SK-N-SH (cell line): ENCODE measurements at regions not wholly inside any gene's neighbourhood (a gene's known extent, or its start where the extent isn't known, plus 50 kb on each side); places are given as distances from the start of the nearest gene placed in this dataset.
A peak's percentile ranks its signal among the peaks of the same experiment; 100 is the strongest.

Experiments used
- CTCF ChIA-PET: fragments of 300-600, 350-600 bp; formaldehyde crosslinking; extraction: SDS; loops from one replicate; lab custom pipeline; 2021; lab: Yijun Ruan, JAX
- POLR2A ChIA-PET: fragments of 350-600 bp; sonication (Branson Sonifier 250); formaldehyde crosslinking; extraction: SDS; loops from one replicate; lab custom pipeline; 2020; ENCODE audit warnings: antibody characterized with exemption, inconsistent platforms; lab: Yijun Ruan, JAX
- DNase-seq: peaks from one replicate; pipeline ENCODE4 v3.0.0; 2012
- H2AFZ ChIP-seq: fragments of 200-600 bp; sonication (generic); 2 replicates; pipeline ENCODE4 v1.8.1; 2016; ENCODE audit warnings: antibody characterized with exemption, mild to moderate bottlenecking, low read depth
- H3F3A ChIP-seq: fragments of 200-600 bp; sonication (generic); replicated peaks from 2 replicates; pipeline ENCODE3; 2016; ENCODE audit warnings: antibody characterized with exemption, mild to moderate bottlenecking; ENCODE audit not compliant: insufficient read depth
- H3K27ac ChIP-seq, 2 experiments: fragments of 200-500 bp in 1 of 2; fragments of 200-600 bp in 1 of 2; sonication (Bioruptor generic) in 1 of 2; sonication (generic), shearing (Covaris generic) in 1 of 2; 2 replicates each; pipeline versions ENCODE4 v1.5.1 to v1.6.1; 2014 to 2016; ENCODE audit warnings: low read depth in 2 of 2, inconsistent platforms in 1 of 2, low read length in 1 of 2, mild to moderate bottlenecking in 1 of 2, mixed read lengths in 1 of 2
- H3K27me3 ChIP-seq: fragments of 200-600 bp; sonication (generic), shearing (Covaris generic); 2 replicates; pipeline ENCODE4 v1.6.1; 2016; ENCODE audit warnings: mixed run types; ENCODE audit not compliant: insufficient read depth
- H3K36me3 ChIP-seq, 2 experiments: fragments of 200-500 bp in 1 of 2; fragments of 200-600 bp in 1 of 2; sonication (Bioruptor generic) in 1 of 2; sonication (generic) in 1 of 2; replicated peaks in 1 of 2; 2 replicates each; pipeline versions ENCODE3 to v1.5.1; 2014 to 2016; ENCODE audit warnings: low read length in 1 of 2, mild to moderate bottlenecking in 1 of 2; ENCODE audit not compliant: insufficient read depth in 2 of 2, control insufficient read depth in 1 of 2
- H3K4me1 ChIP-seq, 2 experiments: fragments of 200-500 bp in 1 of 2; fragments of 200-600 bp in 1 of 2; sonication (Bioruptor generic) in 1 of 2; sonication (generic), shearing (Covaris generic) in 1 of 2; 2 replicates each; pipeline versions ENCODE4 v1.5.1 to v1.6.1; 2014 to 2016; ENCODE audit warnings: low read depth in 1 of 2, low read length in 1 of 2, mixed run types in 1 of 2; ENCODE audit not compliant: insufficient read depth in 2 of 2, control insufficient read depth in 1 of 2
- H3K4me2 ChIP-seq: fragments of 200-600 bp; sonication (generic), shearing (Covaris generic); 2 replicates; pipeline ENCODE4 v1.6.1; 2017; ENCODE audit warnings: mixed run types
- H3K4me3 ChIP-seq, 2 experiments: fragments of 200-500 bp in 1 of 2; fragments of 200-600 bp in 1 of 2; sonication (Bioruptor generic) in 1 of 2; sonication (generic), shearing (Covaris generic) in 1 of 2; 2 replicates each; pipeline versions ENCODE4 v1.5.1 to v1.8.1; 2014 to 2016; ENCODE audit warnings: low read depth in 2 of 2, inconsistent platforms in 1 of 2, low read length in 1 of 2, mild to moderate bottlenecking in 1 of 2, mixed read lengths in 1 of 2, moderate library complexity in 1 of 2
- H3K79me2 ChIP-seq: fragments of 200-600 bp; sonication (generic); 2 replicates; pipeline ENCODE4 v1.8.1; 2017; ENCODE audit warnings: mild to moderate bottlenecking; ENCODE audit not compliant: insufficient read depth
- H3K9ac ChIP-seq: fragments of 200-600 bp; sonication (generic); 2 replicates; pipeline ENCODE4 v1.6.1; 2017; ENCODE audit warnings: mixed run types
- H3K9me2 ChIP-seq: fragments of 200-600 bp; sonication (generic); 2 replicates; pipeline ENCODE4 v1.6.1; 2017; ENCODE audit warnings: mixed run types
- H3K9me3 ChIP-seq: fragments of 200-600 bp; sonication (generic); 2 replicates; pipeline ENCODE4 v1.6.1; 2017; ENCODE audit warnings: mixed run types, mild to moderate bottlenecking, moderate library complexity
- H4K20me1 ChIP-seq: fragments of 200-600 bp; sonication (generic); 2 replicates; pipeline ENCODE4 v1.6.1; 2017; ENCODE audit warnings: mild to moderate bottlenecking, mixed run types; ENCODE audit not compliant: insufficient read depth
- ELF1 ChIP-seq: IDR thresholded peaks from 2 replicates; pipeline ENCODE4 v1.4.0; 2012
- EP300 ChIP-seq, 2 experiments: IDR thresholded peaks; 2 replicates each; pipeline versions ENCODE4 v1.4.0 to v1.6.1; 2012; ENCODE audit warnings: borderline replicate concordance in 1 of 2, low read depth in 1 of 2, low read length in 1 of 2
- EZH2phosphoT487 ChIP-seq: fragments of 200-600 bp; sonication (generic); IDR thresholded peaks from 2 replicates; pipeline ENCODE4 v1.6.1; 2017; ENCODE audit warnings: low read depth, mixed run types, mild to moderate bottlenecking, antibody characterized with exemption, moderate library complexity, borderline replicate concordance
- FOSL2 ChIP-seq: IDR thresholded peaks from 2 replicates; pipeline ENCODE4 v1.4.0; 2012; ENCODE audit warnings: low read depth, mild to moderate bottlenecking, moderate library complexity, borderline replicate concordance
- FOXJ3 ChIP-seq: sonication (generic); formaldehyde crosslinking; IDR thresholded peaks from 2 replicates; pipeline ENCODE4 v1.5.1; 2020; ENCODE audit warnings: mild to moderate bottlenecking, missing genetic modification reagents
- GABPA ChIP-seq: IDR thresholded peaks from 2 replicates; pipeline ENCODE4 v1.4.0; 2012; ENCODE audit warnings: low read depth, mild to moderate bottlenecking
- GATA2 ChIP-seq: sonication (generic); formaldehyde crosslinking; IDR thresholded peaks from 2 replicates; pipeline ENCODE4 v1.5.0; 2020; ENCODE audit warnings: mild to moderate bottlenecking, missing genetic modification reagents
- JUND ChIP-seq: IDR thresholded peaks from 2 replicates; pipeline ENCODE4 v1.4.0; 2012
- MEF2A ChIP-seq: IDR thresholded peaks from 2 replicates; pipeline ENCODE4 v1.4.0; 2012; ENCODE audit warnings: low read depth, borderline replicate concordance
- MXI1 ChIP-seq: IDR thresholded peaks from 2 replicates; pipeline ENCODE4 v1.6.1; 2012; ENCODE audit warnings: mild to moderate bottlenecking, low read depth, low read length, improper control_type of control experiment
- NRF1 ChIP-seq: IDR thresholded peaks from 2 replicates; pipeline ENCODE4 v1.6.1; 2012; ENCODE audit warnings: low read depth, mild to moderate bottlenecking, low read length
- RAD21 ChIP-seq: IDR thresholded peaks from 2 replicates; pipeline ENCODE4 v1.6.1; 2012; ENCODE audit warnings: mild to moderate bottlenecking, low read length
- RFX5 ChIP-seq: IDR thresholded peaks from 2 replicates; pipeline ENCODE4 v1.6.1; 2012; ENCODE audit warnings: mild to moderate bottlenecking, improper control_type of control experiment, low read length
- RXRA ChIP-seq: IDR thresholded peaks from 2 replicates; pipeline ENCODE4 v1.4.0; 2012; ENCODE audit warnings: low read depth, mild to moderate bottlenecking, borderline replicate concordance
- SMC3 ChIP-seq: IDR thresholded peaks from 2 replicates; pipeline ENCODE4 v1.6.1; 2012; ENCODE audit warnings: low read depth, low read length, improper control_type of control experiment
- TCF12 ChIP-seq: IDR thresholded peaks from 2 replicates; pipeline ENCODE4 v1.4.0; 2012
- TEAD4 ChIP-seq: IDR thresholded peaks from 2 replicates; pipeline ENCODE4 v1.4.0; 2012; ENCODE audit warnings: mild to moderate bottlenecking, borderline replicate concordance; ENCODE audit not compliant: insufficient read depth
- YY1 ChIP-seq: IDR thresholded peaks from 2 replicates; pipeline ENCODE4 v1.4.0; 2012; ENCODE audit warnings: low read depth, mild to moderate bottlenecking
- WGBS: methylation state at CpG from one replicate; pipeline ENCODE4 v1.1.6; 2017; ENCODE audit warnings: low lambda C conversion rate; 5-methylcytosine and 5-hydroxymethylcytosine counted together
- TF ChIP-seq, protein P1 (sequence below): fragments of 200-600 bp; sonication (generic); IDR thresholded peaks from 2 replicates; pipeline ENCODE4 v1.6.1; 2017; ENCODE audit warnings: antibody characterized with exemption, mild to moderate bottlenecking, moderate library complexity
- TF ChIP-seq, protein P2 (sequence below): IDR thresholded peaks from 2 replicates; pipeline ENCODE4 v1.4.0; 2012; ENCODE audit warnings: low read depth
- TF ChIP-seq, protein P3 (sequence below): IDR thresholded peaks from 2 replicates; pipeline ENCODE4 v1.4.0; 2012; ENCODE audit warnings: low read depth, borderline replicate concordance
- TF ChIP-seq, protein P4 (sequence below): IDR thresholded peaks from 2 replicates; pipeline ENCODE4; 2012

- TF ChIP-seq EZH2phosphoT487 (no peak), ELF1 (no peak), FOSL2 (peak; percentile 86), RFX5 (no peak), TEAD4 (peak; percentile 95), MXI1 (peak; percentile 48; the same call in 1 of the 2 replicates), EP300 (IDR thresholded peaks at IDR 0.05; ENCODE audit: borderline replicate concordance in 1 of 2, low read depth in 1 of 2, low read length in 1 of 2) (peak; percentile 81 to 97)
- TF ChIP-seq, protein P1, sequence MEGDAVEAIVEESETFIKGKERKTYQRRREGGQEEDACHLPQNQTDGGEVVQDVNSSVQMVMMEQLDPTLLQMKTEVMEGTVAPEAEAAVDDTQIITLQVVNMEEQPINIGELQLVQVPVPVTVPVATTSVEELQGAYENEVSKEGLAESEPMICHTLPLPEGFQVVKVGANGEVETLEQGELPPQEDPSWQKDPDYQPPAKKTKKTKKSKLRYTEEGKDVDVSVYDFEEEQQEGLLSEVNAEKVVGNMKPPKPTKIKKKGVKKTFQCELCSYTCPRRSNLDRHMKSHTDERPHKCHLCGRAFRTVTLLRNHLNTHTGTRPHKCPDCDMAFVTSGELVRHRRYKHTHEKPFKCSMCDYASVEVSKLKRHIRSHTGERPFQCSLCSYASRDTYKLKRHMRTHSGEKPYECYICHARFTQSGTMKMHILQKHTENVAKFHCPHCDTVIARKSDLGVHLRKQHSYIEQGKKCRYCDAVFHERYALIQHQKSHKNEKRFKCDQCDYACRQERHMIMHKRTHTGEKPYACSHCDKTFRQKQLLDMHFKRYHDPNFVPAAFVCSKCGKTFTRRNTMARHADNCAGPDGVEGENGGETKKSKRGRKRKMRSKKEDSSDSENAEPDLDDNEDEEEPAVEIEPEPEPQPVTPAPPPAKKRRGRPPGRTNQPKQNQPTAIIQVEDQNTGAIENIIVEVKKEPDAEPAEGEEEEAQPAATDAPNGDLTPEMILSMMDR: no peak
- TF ChIP-seq, all 33 proteins: peak for 18
These were observed 1879.9 kb upstream of the ACO1 start (continued) for GRCh38 chr9:30504502-30504905.

GRCh38 chr9:30505311-30505710 lies 1879.1 kb upstream of the ACO1 start:
- Histone ChIP-seq H4K20me1 (no peaks in the 10 kb centered on the region), H3K36me3 (no peaks in the 10 kb centered on the region), H2AFZ (no peak overlapping the region), H3K27ac (peak overlapping the region; percentile 22 to 86; a peak in 3 of 4 replicates), H3K9ac (peak overlapping the region; percentile 35; the same call in 1 of the 2 replicates), H3K4me1 (peaks cover 4 to 5% of the 10 kb centered on the region in 2 experiments; a peak in 2 of 4 replicates), H3K79me2 (no peaks in the 10 kb centered on the region), H3K4me2 (peak overlapping the region; percentile 1; the same call in 1 of the 2 replicates), H3K9me3 (no peaks in the 10 kb centered on the region), H3K27me3 (no peaks in the 10 kb centered on the region), H3F3A (peaks cover 35% of the 10 kb centered on the region), H3K9me2 (no peaks in the 10 kb centered on the region), H3K4me3 (no peak overlapping the region)
- CTCF ChIA-PET: no interaction called here
- POLR2A ChIA-PET: no interaction called here
- DNase-seq: no peak
- TF ChIP-seq RAD21 (no peak), NRF1 (no peak), YY1 (no peak), EP300 (IDR thresholded peaks at IDR 0.05; ENCODE audit: borderline replicate concordance in 1 of 2, low read depth in 1 of 2, low read length in 1 of 2) (peak in 1 of 2 experiments; percentile 79; a peak in 2 of 4 replicates), GABPA (no peak), TEAD4 (peak; percentile 37; the same call in 1 of the 2 replicates), RXRA (no peak), ELF1 (no peak), JUND (peak; percentile 68), GATA2 (no peak), SMC3 (no peak), TCF12 (peak; percentile 70), MEF2A (no peak), FOSL2 (peak; percentile 46; the same call in 1 of the 2 replicates), FOXJ3 (CRISPR knock-in tag) (no peak)
- TF ChIP-seq, protein P2, sequence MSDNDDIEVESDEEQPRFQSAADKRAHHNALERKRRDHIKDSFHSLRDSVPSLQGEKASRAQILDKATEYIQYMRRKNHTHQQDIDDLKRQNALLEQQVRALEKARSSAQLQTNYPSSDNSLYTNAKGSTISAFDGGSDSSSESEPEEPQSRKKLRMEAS: no peak
- TF ChIP-seq, protein P3, sequence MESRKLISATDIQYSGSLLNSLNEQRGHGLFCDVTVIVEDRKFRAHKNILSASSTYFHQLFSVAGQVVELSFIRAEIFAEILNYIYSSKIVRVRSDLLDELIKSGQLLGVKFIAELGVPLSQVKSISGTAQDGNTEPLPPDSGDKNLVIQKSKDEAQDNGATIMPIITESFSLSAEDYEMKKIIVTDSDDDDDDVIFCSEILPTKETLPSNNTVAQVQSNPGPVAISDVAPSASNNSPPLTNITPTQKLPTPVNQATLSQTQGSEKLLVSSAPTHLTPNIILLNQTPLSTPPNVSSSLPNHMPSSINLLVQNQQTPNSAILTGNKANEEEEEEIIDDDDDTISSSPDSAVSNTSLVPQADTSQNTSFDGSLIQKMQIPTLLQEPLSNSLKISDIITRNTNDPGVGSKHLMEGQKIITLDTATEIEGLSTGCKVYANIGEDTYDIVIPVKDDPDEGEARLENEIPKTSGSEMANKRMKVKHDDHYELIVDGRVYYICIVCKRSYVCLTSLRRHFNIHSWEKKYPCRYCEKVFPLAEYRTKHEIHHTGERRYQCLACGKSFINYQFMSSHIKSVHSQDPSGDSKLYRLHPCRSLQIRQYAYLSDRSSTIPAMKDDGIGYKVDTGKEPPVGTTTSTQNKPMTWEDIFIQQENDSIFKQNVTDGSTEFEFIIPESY: no peak
- TF ChIP-seq, protein P4, sequence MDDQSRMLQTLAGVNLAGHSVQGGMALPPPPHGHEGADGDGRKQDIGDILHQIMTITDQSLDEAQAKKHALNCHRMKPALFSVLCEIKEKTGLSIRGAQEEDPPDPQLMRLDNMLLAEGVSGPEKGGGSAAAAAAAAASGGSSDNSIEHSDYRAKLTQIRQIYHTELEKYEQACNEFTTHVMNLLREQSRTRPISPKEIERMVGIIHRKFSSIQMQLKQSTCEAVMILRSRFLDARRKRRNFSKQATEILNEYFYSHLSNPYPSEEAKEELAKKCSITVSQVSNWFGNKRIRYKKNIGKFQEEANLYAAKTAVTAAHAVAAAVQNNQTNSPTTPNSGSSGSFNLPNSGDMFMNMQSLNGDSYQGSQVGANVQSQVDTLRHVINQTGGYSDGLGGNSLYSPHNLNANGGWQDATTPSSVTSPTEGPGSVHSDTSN: peak; percentile 51; the same call in 1 of the 2 replicates
- 11% methylated on average over 1 of the region's 1 CpG for WGBS
